IMR-90 (cell line): ENCODE measurements at regions not wholly inside any gene's neighbourhood (a gene's known extent, or its start where the extent isn't known, plus 50 kb on each side); places are given as distances from the start of the nearest gene placed in this dataset.

Experiments used
- ATAC-seq: fragments of 200-7000 bp; cut with Tn5 transposase; 2 replicates; pipeline ENCODE4 v1.9.1; 2020; ENCODE audit warnings: low read depth, mild to moderate bottlenecking, moderate library complexity
- BruUV-seq: library from RNA; stranded (reverse); fragments of 400-500 nt; replicated peaks from 2 replicates; lab custom pipeline; 2021; lab: Mats Ljungman, UMichigan
- CTCF ChIA-PET: fragments of 300-600 bp; formaldehyde crosslinking; extraction: SDS; loops from one replicate; lab custom pipeline; 2021; ENCODE audit warnings: antibody characterized with exemption; lab: Yijun Ruan, JAX
- POLR2A ChIA-PET: fragments of 300-600 bp; sonication (Branson Sonifier 250); formaldehyde crosslinking; loops from one replicate; lab custom pipeline; 2022; ENCODE audit warnings: antibody characterized with exemption; ENCODE audit not compliant: unreplicated experiment; lab: Charles Lee
- DNase-seq: peaks from one replicate; pipeline ENCODE4 v3.0.0; 2013
- H2AFZ ChIP-seq: replicated peaks from 2 replicates; pipeline ENCODE3; 2013; ENCODE audit warnings: low read length, mild to moderate bottlenecking; ENCODE audit not compliant: poor library complexity
- H2AK5ac ChIP-seq: 2 replicates; pipeline ENCODE4 v1.6.1; 2013; ENCODE audit warnings: low read depth, low read length, inconsistent platforms
- H2AK9ac ChIP-seq: replicated peaks from 2 replicates; pipeline ENCODE3; 2013; ENCODE audit warnings: mild to moderate bottlenecking, low read depth, low read length, moderate library complexity; ENCODE audit not compliant: poor library complexity
- H2BK120ac ChIP-seq: 2 replicates; pipeline ENCODE4 v1.6.1; 2013; ENCODE audit warnings: low read depth, low read length, inconsistent platforms
- H2BK15ac ChIP-seq: 3 replicates; pipeline ENCODE4 v1.6.1; 2013; ENCODE audit warnings: low read depth, low read length, inconsistent platforms
- H2BK20ac ChIP-seq: 2 replicates; pipeline ENCODE4 v1.6.1; 2013; ENCODE audit warnings: low read depth, mild to moderate bottlenecking, inconsistent platforms, low read length, moderate library complexity
- H2BK5ac ChIP-seq: 2 replicates; pipeline ENCODE4 v1.6.1; 2013; ENCODE audit warnings: mild to moderate bottlenecking, low read depth, low read length, inconsistent platforms; ENCODE audit not compliant: poor library complexity, severe bottlenecking
- H3K14ac ChIP-seq: replicated peaks from 2 replicates; pipeline ENCODE4 v1.6.1; 2013; ENCODE audit warnings: low read depth, low read length, inconsistent platforms
- H3K18ac ChIP-seq: 2 replicates; pipeline ENCODE4 v1.6.1; 2013; ENCODE audit warnings: low read depth, low read length, control low read depth
- H3K23ac ChIP-seq: 2 replicates; pipeline ENCODE4 v1.6.1; 2013; ENCODE audit warnings: low read depth, low read length, inconsistent platforms
- H3K27ac ChIP-seq: 2 replicates; pipeline ENCODE4 v1.5.1; 2013; ENCODE audit warnings: mild to moderate bottlenecking, control low read depth, low read length; ENCODE audit not compliant: insufficient read depth
- H3K27me3 ChIP-seq: 2 replicates; pipeline ENCODE4 v1.6.1; 2013; ENCODE audit warnings: low read length; ENCODE audit not compliant: control insufficient read depth, insufficient read depth
- H3K36me3 ChIP-seq: 2 replicates; pipeline ENCODE4 v1.6.1; 2013; ENCODE audit warnings: low read length, mixed read lengths; ENCODE audit not compliant: control insufficient read depth, insufficient read depth
- H3K4ac ChIP-seq: 2 replicates; pipeline ENCODE4 v1.6.1; 2013; ENCODE audit warnings: low read depth, low read length, inconsistent platforms
- H3K4me1 ChIP-seq: 2 replicates; pipeline ENCODE4 v1.6.1; 2013; ENCODE audit warnings: low read length, mixed read lengths; ENCODE audit not compliant: control insufficient read depth, insufficient read depth
- H3K4me2 ChIP-seq: 2 replicates; pipeline ENCODE4 v1.6.1; 2013; ENCODE audit warnings: low read depth, mild to moderate bottlenecking, control low read depth, low read length, moderate library complexity
- H3K4me3 ChIP-seq: 2 replicates; pipeline ENCODE4 v1.5.1; 2013; ENCODE audit warnings: low read depth, mild to moderate bottlenecking, control low read depth, low read length, moderate library complexity; ENCODE audit not compliant: insufficient read depth
- H3K56ac ChIP-seq: 2 replicates; pipeline ENCODE4 v1.6.1; 2013; ENCODE audit warnings: low read length, inconsistent platforms; ENCODE audit not compliant: insufficient read depth; ENCODE audit errors: extremely low read depth
- H3K79me1 ChIP-seq, 2 experiments: 2 replicates each; pipeline ENCODE4 v1.6.1; 2013; ENCODE audit warnings: low read length in 2 of 2, inconsistent platforms in 1 of 2, low read depth in 1 of 2
- H3K9ac ChIP-seq: 2 replicates; pipeline ENCODE4 v1.6.1; 2013; ENCODE audit warnings: low read depth, low read length, control low read depth
- H3K9me1 ChIP-seq: 2 replicates; pipeline ENCODE4 v1.6.1; 2013; ENCODE audit warnings: low read length, inconsistent platforms; ENCODE audit not compliant: insufficient read depth
- H3K9me3 ChIP-seq: 2 replicates; pipeline ENCODE4 v1.6.1; 2013; ENCODE audit warnings: low read length; ENCODE audit not compliant: control insufficient read depth, insufficient read depth
- H4K20me1 ChIP-seq: 2 replicates; pipeline ENCODE4 v1.6.1; 2013; ENCODE audit warnings: low read length, inconsistent platforms; ENCODE audit not compliant: insufficient read depth
- H4K5ac ChIP-seq: 2 replicates; pipeline ENCODE4 v1.6.1; 2013; ENCODE audit warnings: mild to moderate bottlenecking, low read depth, low read length, control low read depth
- H4K8ac ChIP-seq, 2 experiments: 2 replicates each; pipeline ENCODE4 v1.6.1; 2013; ENCODE audit warnings: low read depth in 2 of 2, low read length in 2 of 2, control low read depth in 1 of 2, inconsistent platforms in 1 of 2
- H4K91ac ChIP-seq: 2 replicates; pipeline ENCODE4 v1.6.1; 2013; ENCODE audit warnings: low read depth, low read length, inconsistent platforms; ENCODE audit not compliant: insufficient read depth
- CEBPB ChIP-seq: IDR thresholded peaks from 2 replicates; pipeline ENCODE4 v1.6.1; 2012; ENCODE audit warnings: low read depth, low read length, improper control_type of control experiment
- CHD1 ChIP-seq: IDR thresholded peaks from 2 replicates; pipeline ENCODE4 v1.6.1; 2012; ENCODE audit warnings: low read depth, low read length, improper control_type of control experiment
- MAZ ChIP-seq: IDR thresholded peaks from 2 replicates; pipeline ENCODE4 v1.6.1; 2012; ENCODE audit warnings: low read depth, mild to moderate bottlenecking, low read length, improper control_type of control experiment, moderate library complexity, borderline replicate concordance
- POLR2A ChIP-seq: IDR thresholded peaks from 2 replicates; pipeline ENCODE4 v1.6.1; 2012; ENCODE audit warnings: mild to moderate bottlenecking, low read depth, low read length
- RCOR1 ChIP-seq: IDR thresholded peaks from 2 replicates; pipeline ENCODE4 v1.6.1; 2012; ENCODE audit warnings: mild to moderate bottlenecking, low read length, improper control_type of control experiment; ENCODE audit not compliant: insufficient replicate concordance
- RFX5 ChIP-seq: IDR thresholded peaks from 2 replicates; pipeline ENCODE4 v1.8.0; 2012; ENCODE audit warnings: low read depth, mild to moderate bottlenecking, low read length, moderate library complexity
- WGBS, 2 experiments: methylation state at CpG; one replicate each; pipeline versions ENCODE4 v1.1.5 to v1.1.7; 2013; ENCODE audit warnings: missing lambda C conversion rate in 2 of 2; ENCODE audit not compliant: insufficient read length in 1 of 2; ENCODE audit errors: extremely low coverage in 2 of 2; 5-methylcytosine and 5-hydroxymethylcytosine counted together
- dilution Hi-C: fragments of 300-500 bp; cut with HindIII; formaldehyde crosslinking; loops from one replicate; pipeline ENCODE4 v1.14.3; 2018; ENCODE audit warnings: low sequenced_read_pairs; ENCODE audit not compliant: unreplicated experiment
- in situ Hi-C: fragments of 300-500 bp; cut with MboI; formaldehyde crosslinking; loops from 3 replicates; pipeline ENCODE4 v1.14.3; 2019; ENCODE audit warnings: low sequenced_read_pairs, inconsistent platforms, mixed read lengths
- intact Hi-C: fragments of 100-400 bp; cut with micrococcal nuclease; formaldehyde crosslinking; loops from 2 replicates; pipeline ENCODE4 v1.10.0; 2022
- TF ChIP-seq, protein P1 (sequence below): fragments of 150-350 bp; IDR thresholded peaks from 2 replicates; pipeline ENCODE4 v1.6.1; 2017; ENCODE audit warnings: mild to moderate bottlenecking, antibody characterized with exemption, low read length, low read depth

DNA sequence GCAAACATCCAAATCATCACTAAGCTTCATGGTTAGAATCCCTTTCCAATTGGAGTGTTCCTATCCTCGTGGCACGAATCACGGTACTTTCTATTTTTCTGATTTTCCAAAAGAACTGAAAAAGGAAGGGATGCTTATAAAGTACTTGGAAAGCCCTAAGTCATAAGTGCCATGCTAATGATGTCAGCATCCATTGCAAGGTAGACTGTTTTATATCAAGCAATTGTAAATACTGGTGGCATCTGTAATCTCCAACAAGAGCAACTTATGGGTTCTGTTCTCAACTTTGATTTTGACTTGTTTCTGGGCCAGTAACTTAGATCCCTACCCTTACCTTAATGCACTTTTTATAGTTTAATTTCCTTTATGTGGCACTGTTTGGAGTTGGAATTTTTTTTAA is 619.5 kb downstream of the BCL11A start:
- H2BK15ac ChIP-seq = no peak overlapping the region
- H3K14ac ChIP-seq = no peak overlapping the region
- H4K5ac ChIP-seq = no peak overlapping the region
- no peak overlapping the region for H2BK5ac ChIP-seq
- no peaks in the 10 kb centered on the region for H3K36me3 ChIP-seq
- no peak for DNase-seq
- no peaks in the 10 kb centered on the region for H3K4me1 ChIP-seq
- TF ChIP-seq, protein P1, sequence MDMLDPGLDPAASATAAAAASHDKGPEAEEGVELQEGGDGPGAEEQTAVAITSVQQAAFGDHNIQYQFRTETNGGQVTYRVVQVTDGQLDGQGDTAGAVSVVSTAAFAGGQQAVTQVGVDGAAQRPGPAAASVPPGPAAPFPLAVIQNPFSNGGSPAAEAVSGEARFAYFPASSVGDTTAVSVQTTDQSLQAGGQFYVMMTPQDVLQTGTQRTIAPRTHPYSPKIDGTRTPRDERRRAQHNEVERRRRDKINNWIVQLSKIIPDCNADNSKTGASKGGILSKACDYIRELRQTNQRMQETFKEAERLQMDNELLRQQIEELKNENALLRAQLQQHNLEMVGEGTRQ = no peak
- no peak for TF ChIP-seq CEBPB
- TF ChIP-seq RCOR1 = no peak
- no peak for TF ChIP-seq RFX5
- TF ChIP-seq CHD1 = no peak
- no peak for TF ChIP-seq MAZ
- TF ChIP-seq POLR2A = no peak
- H3K79me1 ChIP-seq = no peaks in the 10 kb centered on the region
- no peak overlapping the region for H3K23ac ChIP-seq
- peaks cover 2% of the 10 kb centered on the region; the same call in 1 of the 2 replicates for H3K9me3 ChIP-seq
- H3K9me1 ChIP-seq = no peaks in the 10 kb centered on the region
- no peak overlapping the region for H2AK9ac ChIP-seq
- H2AFZ ChIP-seq = no peak overlapping the region
- ChIA-PET CTCF (no interaction called here), POLR2A (no interaction called here)
- no peaks in the 10 kb centered on the region for H3K27me3 ChIP-seq
- no peak overlapping the region for H3K4ac ChIP-seq
- no CpG with 5 or more reads among the region's 3 CpGs for WGBS, 2 experiments
- H3K4me3 ChIP-seq = no peak overlapping the region
- dilution Hi-C loops = no loop called here
- H4K20me1 ChIP-seq = no peaks in the 10 kb centered on the region
- in situ Hi-C loops = no loop called here
- no peak for ATAC-seq
- no peak overlapping the region for H3K18ac ChIP-seq
- H4K91ac ChIP-seq = no peak overlapping the region
- no TSS peak for BruUV-seq
- no peak overlapping the region for H3K56ac ChIP-seq
- H4K8ac ChIP-seq = no peak overlapping the region
- H2AK5ac ChIP-seq = no peak overlapping the region
- H3K27ac ChIP-seq = no peak overlapping the region
- H2BK20ac ChIP-seq = no peak overlapping the region
- intact Hi-C loops = no loop called here
- H3K4me2 ChIP-seq = no peak overlapping the region
- no peak overlapping the region for H3K9ac ChIP-seq
- H2BK120ac ChIP-seq = no peak overlapping the region
